ENCODE measurements at regions not wholly inside any gene's neighbourhood (a gene's known extent, or its start where the extent isn't known, plus 50 kb on each side); places are given as distances from the start of the nearest gene placed in this dataset.

DNA sequence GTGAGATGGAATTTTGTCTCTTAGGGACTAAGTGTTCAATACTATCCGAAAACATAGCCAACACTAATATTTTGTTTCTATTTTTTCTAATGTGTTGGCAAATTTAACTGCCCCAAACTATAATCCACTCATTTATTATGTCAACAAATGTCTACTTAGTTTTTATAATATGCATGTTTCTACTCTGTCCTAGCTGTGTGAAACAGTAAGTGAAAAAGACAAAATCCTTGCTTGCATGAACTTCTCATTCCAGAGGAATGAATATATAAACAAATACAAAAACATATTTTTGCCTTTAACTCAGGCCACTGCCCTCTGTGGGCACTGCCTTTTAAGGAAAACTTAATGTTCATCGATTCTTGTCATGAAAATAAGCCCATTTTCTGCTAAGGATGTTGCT is 1275.4 kb upstream of the CDH18 start:
- ATAC-seq, result no peak
- Histone ChIP-seq H2AFZ (ENCODE audit: low read length) (no peak overlapping the region), H3K27ac (ENCODE audit: extremely low read length, insufficient read depth, low read length) (no peak overlapping the region), H3K4me2 (ENCODE audit: low read depth, low read length) (no peak overlapping the region), H3K36me3 (replicated peaks in 1 of 2; ENCODE audit: control insufficient read depth in 1 of 2, insufficient read depth in 2 of 2, low read length in 2 of 2) (no peaks in the 10 kb centered on the region), H3K9ac (ENCODE audit: insufficient read depth, low read depth, low read length) (no peak overlapping the region), H4K20me1 (ENCODE audit: insufficient read depth, low read length) (no peaks in the 10 kb centered on the region), H3K4me3 (replicated peaks in 1 of 3; ENCODE audit: insufficient read depth in 1 of 3, low read depth in 2 of 3, low read length in 3 of 3) (no peak overlapping the region), H3K4me1 (ENCODE audit: insufficient read depth, low read length) (no peaks in the 10 kb centered on the region), H3K27me3 (ENCODE audit: control insufficient read depth in 1 of 2, insufficient read depth in 2 of 2, low read length in 2 of 2) (no peaks in the 10 kb centered on the region), H3K79me2 (ENCODE audit: insufficient read depth, low read length) (no peaks in the 10 kb centered on the region), H3K9me3 (ENCODE audit: low read length) (peaks cover 8% of the 10 kb centered on the region; the same call in 1 of the 2 replicates)
- no peak for DNase-seq (ENCODE audit: low spot score)
- intact Hi-C loops (cut with micrococcal nuclease; ENCODE audit: unreplicated experiment), result no loop called here
- no peak for TF ChIP-seq ZKSCAN5 (CRISPR knock-in tag; IDR thresholded peaks at IDR 0.05)
- BruUV-seq (replicated peaks), result no TSS peak
- FAIRE-seq, result no peak
- CTCF ChIA-PET (ENCODE audit: low intra/inter-chr PET ratio, low total read pairs), result no interaction called here
- WGBS (ENCODE audit: low lambda C conversion rate), result 2% methylated on average over 2 of the region's 2 CpGs
- POLR2A ChIA-PET, result no interaction called here
- in situ Hi-C loops (cut with HindIII; ENCODE audit: extremely low pct_ligation_motif_present, low pct_unique_long_range_greater_than_20kb), result no loop called here

DNA sequence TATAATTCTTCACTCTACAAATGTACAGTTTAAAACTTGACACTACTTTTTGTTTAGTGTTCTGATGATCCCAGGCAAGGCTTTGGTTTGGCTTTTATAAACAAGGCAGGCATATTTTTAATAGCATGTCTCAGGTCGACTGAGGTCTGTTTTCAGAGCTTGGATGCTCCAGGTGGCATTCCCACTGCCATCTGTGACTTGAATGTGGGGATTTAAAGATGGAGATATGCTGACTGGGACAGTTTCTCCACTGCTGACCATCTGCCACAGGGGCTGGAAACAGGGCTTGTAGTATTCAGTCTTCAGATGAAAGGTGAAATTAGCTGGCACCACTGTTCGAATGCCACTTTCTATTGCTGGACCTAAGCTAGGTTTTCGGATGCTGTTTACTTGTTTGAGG is 1266.2 kb upstream of the CDH18 start:
- Histone ChIP-seq H2AFZ (ENCODE audit: low read length) (no peak overlapping the region), H4K20me1 (ENCODE audit: insufficient read depth, low read length) (no peaks in the 10 kb centered on the region), H3K4me1 (ENCODE audit: insufficient read depth, low read length) (no peaks in the 10 kb centered on the region), H3K9me3 (ENCODE audit: low read length) (peaks cover 11% of the 10 kb centered on the region), H3K9ac (ENCODE audit: insufficient read depth, low read depth, low read length) (no peak overlapping the region), H3K4me2 (ENCODE audit: low read depth, low read length) (no peak overlapping the region), H3K36me3 (replicated peaks in 1 of 2; ENCODE audit: control insufficient read depth in 1 of 2, insufficient read depth in 2 of 2, low read length in 2 of 2) (no peaks in the 10 kb centered on the region), H3K27me3 (ENCODE audit: control insufficient read depth in 1 of 2, insufficient read depth in 2 of 2, low read length in 2 of 2) (no peaks in the 10 kb centered on the region), H3K27ac (ENCODE audit: extremely low read length, insufficient read depth, low read length) (no peak overlapping the region), H3K4me3 (replicated peaks in 1 of 3; ENCODE audit: insufficient read depth in 1 of 3, low read depth in 2 of 3, low read length in 3 of 3) (no peak overlapping the region), H3K79me2 (ENCODE audit: insufficient read depth, low read length) (no peaks in the 10 kb centered on the region)
- ATAC-seq (no peak), DNase-seq (ENCODE audit: low spot score) (no peak), FAIRE-seq (no peak)
- CTCF ChIA-PET (ENCODE audit: low intra/inter-chr PET ratio, low total read pairs), result no interaction called here
- WGBS (ENCODE audit: low lambda C conversion rate), result 8% methylated on average over 3 of the region's 3 CpGs
- intact Hi-C loops (cut with micrococcal nuclease; ENCODE audit: unreplicated experiment) (no loop called here), in situ Hi-C loops (cut with HindIII; ENCODE audit: extremely low pct_ligation_motif_present, low pct_unique_long_range_greater_than_20kb) (no loop called here)
- BruUV-seq (replicated peaks), result no TSS peak
- TF ChIP-seq MAFK (conservative IDR thresholded peaks at IDR 0.05 in 1 of 2, IDR thresholded peaks at IDR 0.05 in 1 of 2; ENCODE audit: low read length in 2 of 2) (peak in 1 of 2 experiments; percentile 47; a peak in 2 of 4 replicates), ZBTB21 (CRISPR knock-in tag; IDR thresholded peaks at IDR 0.05) (no peak), MAFF (IDR thresholded peaks at IDR 0.05; ENCODE audit: low read depth, low read length) (0 out of 2 replicates have a peak, but pooled peaks have one; percentile 5)
- POLR2A ChIA-PET, result no interaction called here
